ENCODE measurements at regions not wholly inside any gene's neighbourhood (a gene's known extent, or its start where the extent isn't known, plus 50 kb on each side); places are given as distances from the start of the nearest gene placed in this dataset.

DNA sequence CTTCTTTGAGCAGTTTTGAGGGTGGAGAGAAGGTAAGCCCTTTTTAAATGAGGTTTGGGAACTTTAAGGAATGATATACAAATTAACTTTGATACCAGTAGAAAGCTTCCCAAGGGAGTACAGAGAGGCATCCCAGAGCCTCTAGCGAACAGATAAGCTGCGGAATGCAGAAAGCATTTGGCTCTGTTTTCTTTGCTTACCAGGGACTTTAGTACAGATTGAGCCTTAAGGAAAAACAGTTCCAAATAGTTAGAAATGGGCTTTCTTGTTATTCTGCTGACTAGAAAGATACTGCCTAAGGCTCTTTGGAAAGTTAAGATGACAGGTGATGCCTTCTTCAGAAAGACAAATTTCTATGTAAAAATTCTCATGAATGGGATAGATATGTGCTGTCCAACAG lies 261.7 kb upstream of the FOXN3 start:
- TF ChIP-seq, protein P1, sequence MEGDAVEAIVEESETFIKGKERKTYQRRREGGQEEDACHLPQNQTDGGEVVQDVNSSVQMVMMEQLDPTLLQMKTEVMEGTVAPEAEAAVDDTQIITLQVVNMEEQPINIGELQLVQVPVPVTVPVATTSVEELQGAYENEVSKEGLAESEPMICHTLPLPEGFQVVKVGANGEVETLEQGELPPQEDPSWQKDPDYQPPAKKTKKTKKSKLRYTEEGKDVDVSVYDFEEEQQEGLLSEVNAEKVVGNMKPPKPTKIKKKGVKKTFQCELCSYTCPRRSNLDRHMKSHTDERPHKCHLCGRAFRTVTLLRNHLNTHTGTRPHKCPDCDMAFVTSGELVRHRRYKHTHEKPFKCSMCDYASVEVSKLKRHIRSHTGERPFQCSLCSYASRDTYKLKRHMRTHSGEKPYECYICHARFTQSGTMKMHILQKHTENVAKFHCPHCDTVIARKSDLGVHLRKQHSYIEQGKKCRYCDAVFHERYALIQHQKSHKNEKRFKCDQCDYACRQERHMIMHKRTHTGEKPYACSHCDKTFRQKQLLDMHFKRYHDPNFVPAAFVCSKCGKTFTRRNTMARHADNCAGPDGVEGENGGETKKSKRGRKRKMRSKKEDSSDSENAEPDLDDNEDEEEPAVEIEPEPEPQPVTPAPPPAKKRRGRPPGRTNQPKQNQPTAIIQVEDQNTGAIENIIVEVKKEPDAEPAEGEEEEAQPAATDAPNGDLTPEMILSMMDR (IDR thresholded peaks at IDR 0.05): no peak
- TF ChIP-seq ZFX (IDR thresholded peaks at IDR 0.05; ENCODE audit: borderline replicate concordance): no peak
